HL-60/S4 treated with retinoic acid at 250 ng/mL for 4 days and 3 days (cell line): ENCODE measurements at regions not wholly inside any gene's neighbourhood (a gene's known extent, or its start where the extent isn't known, plus 50 kb on each side); places are given as distances from the start of the nearest gene placed in this dataset.

Experiments
- in situ Hi-C: fragments of 300-500 bp; cut with MboI; formaldehyde crosslinking; loops from 2 replicates; pipeline ENCODE4 v1.7.0; 2022; ENCODE audit warnings: low sequenced_read_pairs

DNA sequence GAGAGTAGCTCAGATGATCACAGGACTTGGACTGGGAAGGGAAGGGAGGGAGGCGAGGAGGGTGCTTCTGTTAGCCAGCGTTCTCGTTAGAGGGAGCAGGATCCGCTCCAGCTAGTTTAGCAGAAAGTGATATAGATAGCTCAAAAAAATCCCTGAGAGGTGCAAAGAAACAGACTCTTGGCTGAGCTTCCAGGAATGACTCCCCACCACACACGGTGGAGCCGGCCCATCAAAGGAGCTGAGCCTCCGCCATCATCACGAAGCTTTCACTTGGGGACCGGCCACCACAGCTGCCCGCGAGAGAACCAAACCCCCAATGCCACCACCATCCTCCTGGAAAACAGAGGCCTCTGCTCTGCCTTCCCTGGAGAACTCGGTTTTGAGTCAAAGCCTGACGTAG lies 124.6 kb upstream of the BCL2L14 start:
- in situ Hi-C loops: no loop called here

DNA sequence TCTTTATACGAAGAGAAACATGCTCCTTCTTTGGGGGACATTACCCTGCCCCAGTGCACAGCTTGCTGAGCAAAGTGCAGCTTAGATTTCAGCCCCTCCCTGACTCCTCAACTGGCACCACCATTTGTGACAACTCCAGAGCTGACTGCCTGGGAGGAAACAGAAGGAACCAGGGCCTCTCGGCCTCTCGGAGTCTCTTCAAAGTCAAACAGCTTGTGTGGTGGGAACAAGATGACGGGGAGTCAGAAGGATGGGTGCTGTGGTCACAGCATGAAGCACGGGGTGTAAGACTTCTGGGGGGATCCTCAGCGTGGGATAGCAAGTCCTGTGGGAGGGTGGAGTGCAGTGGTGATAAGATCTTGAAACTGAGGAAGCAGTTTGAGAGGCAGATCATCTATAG lies 123.5 kb upstream of the BCL2L14 start:
- in situ Hi-C loops: no loop called here

- in situ Hi-C loops: no loop called here
Observed at GRCh38 chr12:11949738-11950411, 120.9 kb upstream of the BCL2L14 start.

GRCh38 chr12:11951209-11951608 lies 119.5 kb upstream of the BCL2L14 start:
- in situ Hi-C loops: no loop called here

DNA sequence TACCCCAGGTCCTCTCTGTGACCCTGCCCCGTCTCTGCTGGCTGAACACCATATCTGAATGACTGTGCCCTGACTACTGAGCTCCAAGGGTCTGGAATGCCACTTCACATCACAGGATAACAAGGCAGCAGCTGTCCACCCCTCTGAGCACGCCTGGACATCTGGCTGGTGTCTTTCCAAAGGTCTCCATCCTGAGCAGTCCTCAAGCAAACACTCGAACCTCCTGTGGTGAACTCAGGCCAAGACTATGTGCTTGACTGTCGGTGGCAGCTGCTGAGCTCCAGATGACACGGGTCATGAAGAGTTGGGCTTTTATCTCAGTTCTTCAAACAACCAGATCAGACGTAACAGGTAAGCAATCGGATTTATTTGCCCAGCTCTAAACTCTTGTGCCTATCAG lies 117.2 kb upstream of the BCL2L14 start:
- in situ Hi-C loops: no loop called here

DNA sequence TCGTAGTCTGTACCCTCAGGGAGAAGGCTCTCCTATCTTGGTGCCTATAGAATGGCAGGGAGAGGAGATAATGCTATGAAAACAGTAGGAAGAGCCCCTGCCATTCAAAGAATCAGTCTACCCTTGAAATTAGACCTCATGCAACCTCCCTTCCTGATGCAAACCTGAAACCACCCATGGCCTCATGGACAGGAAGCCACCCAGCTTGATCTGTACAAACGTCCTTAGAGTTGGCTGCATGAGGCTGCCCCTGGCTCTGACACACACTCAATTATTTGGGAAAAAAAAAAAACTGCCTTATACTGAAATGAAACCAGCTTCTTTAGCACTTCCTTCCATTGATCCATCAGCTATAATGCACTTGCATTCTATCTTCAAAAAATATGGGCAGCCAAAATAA lies 116.6 kb upstream of the BCL2L14 start:
- in situ Hi-C loops: no loop called here

DNA sequence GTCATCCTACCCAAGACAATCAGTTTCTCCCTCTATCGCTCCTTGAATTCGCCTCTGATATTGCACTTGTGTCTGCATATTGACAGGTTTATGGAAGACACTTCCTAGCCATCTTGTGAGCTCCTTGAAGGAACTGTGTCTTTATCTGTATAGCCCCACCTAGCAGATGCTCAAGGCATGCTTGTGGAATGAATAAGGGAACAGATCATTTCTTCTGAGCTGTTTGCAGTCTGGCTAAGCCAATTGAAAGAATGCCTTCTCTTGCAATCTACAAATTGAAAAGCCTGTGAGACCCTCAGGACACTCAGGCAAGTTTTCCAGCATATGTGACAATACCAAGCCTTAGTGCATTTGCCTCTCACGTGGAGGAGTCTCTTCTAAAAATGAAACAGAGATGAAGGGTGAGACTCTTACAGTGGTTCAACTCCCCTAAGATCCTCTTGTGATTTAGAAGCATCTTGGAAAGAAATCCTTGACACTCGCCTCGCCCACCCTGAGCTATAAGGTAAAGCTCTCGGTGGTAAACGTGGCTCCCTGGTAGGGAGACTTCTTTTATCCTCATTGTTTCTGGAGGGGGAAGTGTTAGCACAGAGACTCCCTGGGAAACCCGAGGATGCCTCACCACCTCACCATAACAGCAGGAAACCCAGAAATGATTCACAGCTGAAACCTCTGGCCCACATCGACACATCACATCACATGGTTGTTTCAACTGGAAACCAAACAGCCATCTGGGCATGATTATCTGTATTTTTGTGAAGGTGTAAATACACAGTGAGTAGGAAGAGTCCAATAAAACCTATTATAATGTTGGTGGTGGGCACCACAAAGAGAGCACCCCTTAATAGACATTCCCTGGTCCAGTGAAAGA lies 112.3 kb upstream of the BCL2L14 start:
- in situ Hi-C loops: no loop called here

- in situ Hi-C loops: no loop called here
Observed at GRCh38 chr12:11959117-11959823, 111.5 kb upstream of the BCL2L14 start.

GRCh38 chr12:11960646-11961045 lies 110.1 kb upstream of the BCL2L14 start:
- in situ Hi-C loops: no loop called here

- in situ Hi-C loops: no loop called here
Observed at GRCh38 chr12:11961686-11962085, 109.1 kb upstream of the BCL2L14 start.

DNA sequence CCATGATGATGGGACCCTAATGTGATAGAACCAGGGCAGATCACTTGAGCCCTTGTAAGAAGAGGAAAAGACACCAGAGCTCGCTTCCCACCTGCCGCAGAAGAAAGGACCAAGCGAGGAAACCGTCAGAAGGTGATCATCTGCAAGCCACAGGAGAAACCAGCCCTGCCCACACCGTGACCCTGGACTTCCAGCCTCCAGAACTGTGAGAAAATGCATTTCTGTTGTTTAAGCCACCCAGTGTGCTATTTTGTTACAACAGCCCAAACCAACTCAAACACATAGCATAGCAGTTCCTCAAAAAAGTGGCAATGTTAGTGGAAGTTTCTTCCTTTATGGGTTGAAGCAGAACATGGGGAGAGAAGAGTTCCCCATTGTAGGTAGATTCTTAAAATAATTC lies 107.9 kb upstream of the BCL2L14 start:
- in situ Hi-C loops: no loop called here

DNA sequence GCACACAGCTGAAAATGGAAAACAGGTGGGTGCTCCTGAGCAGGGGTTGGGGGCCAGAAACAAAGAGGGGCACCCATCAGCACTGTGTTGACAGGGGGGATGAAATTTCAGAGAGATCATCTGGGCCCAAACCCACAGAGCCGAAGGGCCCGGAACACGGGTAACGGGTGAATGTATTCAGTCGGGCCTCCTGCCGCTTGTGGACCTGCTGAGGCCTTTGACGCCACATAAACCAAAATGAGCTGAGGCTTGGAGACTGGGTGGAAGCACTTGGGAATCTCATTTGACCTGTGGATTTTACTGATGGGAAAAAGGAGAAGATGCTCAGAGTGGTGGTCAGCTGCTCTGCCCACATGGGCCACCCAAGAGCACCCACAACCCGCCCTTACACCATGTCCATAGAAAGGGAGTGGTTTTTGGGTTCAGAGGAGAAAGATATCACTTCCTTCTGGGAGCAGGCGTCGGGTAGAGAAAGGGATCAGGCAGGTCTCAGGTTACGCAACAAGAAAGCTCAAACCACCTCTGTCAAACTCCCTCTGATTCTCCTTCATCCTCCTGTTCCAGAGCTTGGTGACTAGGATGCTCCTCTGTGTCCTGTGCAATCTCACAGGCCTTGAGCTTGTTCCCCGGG lies 106.8 kb upstream of the BCL2L14 start:
- in situ Hi-C loops: no loop called here

DNA sequence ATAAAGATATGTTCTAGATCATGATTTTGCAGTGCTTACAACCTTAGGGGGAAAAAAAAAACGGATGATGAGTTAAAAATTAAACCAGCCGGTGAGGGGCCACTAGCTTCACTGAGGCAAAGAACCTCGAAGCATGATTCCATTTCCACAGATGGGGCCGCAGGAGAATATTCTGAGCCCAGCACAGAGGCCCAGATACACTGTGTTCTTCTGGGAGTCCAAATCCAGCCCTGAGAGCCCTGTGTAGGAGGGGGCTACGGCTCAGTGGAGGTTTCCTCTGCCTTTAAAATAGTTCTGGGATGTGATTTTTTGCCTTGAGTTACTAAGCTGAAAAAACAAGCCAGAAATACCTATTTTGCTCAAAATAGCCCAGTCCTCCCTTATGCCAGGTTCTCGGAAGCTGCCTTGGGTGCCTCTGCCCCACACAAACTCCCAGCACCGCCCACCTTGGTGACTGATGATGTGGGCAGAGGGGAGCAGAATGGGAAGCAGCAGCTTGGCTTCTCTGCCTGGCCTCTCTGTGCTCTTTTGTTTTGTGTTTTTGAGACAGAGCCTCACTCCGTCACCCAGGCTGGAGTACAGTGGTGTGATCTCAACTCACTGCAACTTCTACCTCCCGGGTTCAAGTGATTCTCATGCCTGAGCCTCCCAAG lies 105.4 kb upstream of the BCL2L14 start:
- in situ Hi-C loops: no loop called here

GRCh38 chr12:11967376-11968047 lies 103.2 kb upstream of the BCL2L14 start:
- in situ Hi-C loops: no loop called here

DNA sequence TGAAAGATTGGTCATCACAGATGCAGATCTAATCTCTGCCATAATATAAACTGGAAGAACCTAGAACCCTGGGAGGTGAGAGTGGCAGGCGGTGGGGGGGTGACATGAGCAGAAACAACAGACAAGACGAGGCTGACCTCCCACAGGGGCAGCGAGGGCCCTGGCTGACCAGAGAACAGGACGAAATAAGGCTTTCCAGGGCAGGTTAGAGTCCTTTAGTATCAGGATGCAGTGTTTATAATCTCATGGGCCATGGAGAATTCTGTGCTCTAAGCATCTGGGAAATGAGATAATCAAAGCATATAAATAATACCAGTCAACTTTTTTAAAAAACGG lies 102.7 kb upstream of the BCL2L14 start:
- in situ Hi-C loops: no loop called here

GRCh38 chr12:11968516-11968915 lies 102.2 kb upstream of the BCL2L14 start:
- in situ Hi-C loops: no loop called here

DNA sequence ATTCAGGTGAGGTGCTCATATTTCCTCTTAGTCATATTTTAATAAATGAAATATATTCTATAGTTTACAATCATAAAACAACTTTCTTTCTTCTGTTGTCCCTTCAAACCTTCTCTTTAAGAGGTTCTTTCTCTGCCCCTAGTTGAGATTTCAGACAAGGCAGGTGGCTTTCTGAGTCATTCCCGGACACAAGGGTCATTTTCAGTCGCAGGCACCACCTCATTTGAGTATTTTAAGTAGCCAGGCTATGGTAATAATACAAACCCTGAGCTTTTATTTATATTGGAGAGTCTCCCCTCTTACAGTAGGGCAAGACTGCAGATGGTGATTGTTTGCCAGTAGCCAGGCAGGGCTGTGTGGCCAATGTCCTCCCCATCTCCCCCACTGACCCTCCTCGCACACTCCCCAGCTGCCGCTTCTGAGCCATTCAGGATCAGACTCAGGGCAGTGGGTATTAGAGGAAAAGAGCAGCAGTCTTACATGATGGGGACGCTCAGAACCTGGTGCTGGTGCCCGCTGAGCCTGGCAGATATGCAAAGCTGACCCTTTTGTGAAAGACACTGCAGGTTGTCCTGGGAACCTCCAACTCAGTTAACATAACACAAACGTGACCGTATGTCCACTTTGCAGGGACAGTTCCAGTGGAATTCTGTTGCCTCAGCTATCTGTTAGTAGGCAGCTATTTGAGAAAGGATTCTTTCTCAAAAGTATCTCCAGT lies 101.1 kb upstream of the BCL2L14 start:
- in situ Hi-C loops: no loop called here

DNA sequence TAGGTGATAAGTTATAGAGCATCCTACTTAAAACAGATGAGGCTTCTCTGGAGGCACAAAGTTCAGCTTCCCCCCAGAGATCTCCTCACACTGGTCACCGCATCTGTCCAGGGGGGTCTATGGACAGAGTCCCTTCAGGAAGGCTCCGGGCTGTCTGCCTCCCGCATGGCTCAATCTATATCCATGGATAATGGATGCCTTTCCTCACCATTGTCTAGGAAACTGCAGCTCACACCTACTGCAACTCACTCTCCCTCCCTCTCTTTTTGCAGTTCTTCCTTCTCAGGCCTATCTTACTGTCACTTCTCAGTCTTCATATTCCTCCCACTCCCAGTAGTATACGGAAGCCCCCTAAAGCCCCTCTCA lies 100.6 kb upstream of the BCL2L14 start:
- in situ Hi-C loops: no loop called here

DNA sequence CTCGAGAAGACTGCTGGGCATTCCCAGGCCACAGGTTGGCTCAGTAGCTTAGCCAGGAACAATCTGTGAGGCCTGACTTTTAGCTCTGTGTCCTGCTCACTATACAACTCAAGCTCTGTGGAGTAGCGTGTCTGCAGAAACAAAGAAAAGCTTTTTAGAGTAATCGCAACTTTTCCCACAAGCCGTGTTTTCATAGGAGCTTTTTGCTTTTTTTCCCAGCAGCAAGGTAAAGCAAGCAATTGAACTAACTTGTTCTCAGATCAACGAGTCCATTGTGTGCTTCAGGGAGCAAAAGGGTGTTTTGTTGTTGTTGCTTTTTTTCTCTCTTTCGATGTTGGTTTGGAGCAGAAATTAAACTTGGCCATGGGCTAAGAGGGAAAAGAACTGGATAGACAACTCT lies 97.3 kb upstream of the BCL2L14 start:
- in situ Hi-C loops: no loop called here

GRCh38 chr12:11976005-11976404 lies 94.7 kb upstream of the BCL2L14 start:
- in situ Hi-C loops: no loop called here
